NCI-H1417 (cell line): ENCODE measurements at regions not wholly inside any gene's neighbourhood (a gene's known extent, or its start where the extent isn't known, plus 50 kb on each side); places are given as distances from the start of the nearest gene placed in this dataset.

ENCODE experiments used
- DNase-seq, 3 experiments: peaks; one replicate each; lab custom pipeline; 2025; lab: John Stamatoyannopoulos, UW

- no peak for DNase-seq
Measured at GRCh38 chr2:111695441-111696007, 188.5 kb downstream of the ANAPC1 start.

- DNase-seq, result no peak
Measured at GRCh38 chr2:111696226-111696625, 187.8 kb downstream of the ANAPC1 start.

DNA sequence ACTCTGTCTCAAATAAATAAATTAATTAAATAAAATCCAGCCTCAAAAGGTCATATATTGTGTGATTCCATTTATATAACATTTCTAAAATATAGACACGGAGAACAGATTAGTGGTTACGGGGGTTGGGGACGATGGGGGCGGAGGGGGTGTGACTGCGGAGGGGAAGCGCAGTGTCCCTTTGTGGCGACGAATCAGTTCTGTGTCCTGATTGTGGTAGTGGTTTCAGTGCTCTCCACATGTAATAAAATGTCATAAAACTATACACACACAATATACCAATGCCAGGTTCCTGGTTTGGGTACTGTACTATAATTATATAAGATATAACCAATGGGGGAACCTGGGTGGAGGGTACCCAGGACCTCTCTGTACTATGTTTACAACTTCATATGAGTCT, 186.4 kb downstream of the ANAPC1 start:
- DNase-seq, result no peak

GRCh38 chr2:111698089-111698488, 185.9 kb downstream of the ANAPC1 start:
- no peak for DNase-seq

- peak; percentile 14 to 53 (median 32) for DNase-seq
Measured at GRCh38 chr2:111698743-111699554, 185.0 kb downstream of the ANAPC1 start.

- DNase-seq, result no peak
Measured at GRCh38 chr2:111701266-111701665, 182.7 kb downstream of the ANAPC1 start.

GRCh38 chr2:111701798-111702118, 182.2 kb downstream of the ANAPC1 start:
- no peak for DNase-seq

DNA sequence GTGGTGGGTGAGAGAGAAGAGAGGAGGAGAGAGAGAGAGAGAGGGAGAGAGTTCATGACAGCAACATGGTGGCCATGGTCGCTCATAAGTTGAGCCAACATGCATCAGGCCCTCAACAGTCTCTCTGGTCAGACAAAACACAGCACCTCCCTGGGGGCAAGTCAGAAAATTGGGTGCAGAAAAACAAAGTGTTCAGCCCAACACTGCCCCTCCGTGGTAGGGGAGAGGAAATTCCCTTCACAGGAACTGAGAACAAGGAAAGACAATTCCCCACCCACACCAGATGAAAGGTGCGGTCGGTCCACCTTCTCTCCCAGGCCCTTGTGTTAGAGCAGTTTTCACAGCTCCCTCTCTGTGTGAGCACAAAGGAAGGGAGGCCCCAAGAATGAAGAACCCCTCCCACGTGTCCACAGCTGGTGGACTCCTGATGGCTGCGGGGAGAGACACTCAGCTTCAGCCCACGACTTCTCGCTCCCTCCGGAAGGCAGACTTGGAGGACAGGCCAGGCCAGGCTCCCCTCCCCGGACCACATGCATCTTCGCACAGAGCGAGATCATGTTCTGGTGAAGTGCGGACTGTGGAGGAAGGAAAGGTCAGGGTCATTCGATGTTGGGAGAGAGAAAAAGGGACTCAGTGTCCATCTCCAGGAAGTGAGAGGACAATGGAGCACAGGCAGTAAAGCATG, 181.7 kb downstream of the ANAPC1 start:
- DNase-seq, result peak; percentile 10 to 55 (median 36)

DNA sequence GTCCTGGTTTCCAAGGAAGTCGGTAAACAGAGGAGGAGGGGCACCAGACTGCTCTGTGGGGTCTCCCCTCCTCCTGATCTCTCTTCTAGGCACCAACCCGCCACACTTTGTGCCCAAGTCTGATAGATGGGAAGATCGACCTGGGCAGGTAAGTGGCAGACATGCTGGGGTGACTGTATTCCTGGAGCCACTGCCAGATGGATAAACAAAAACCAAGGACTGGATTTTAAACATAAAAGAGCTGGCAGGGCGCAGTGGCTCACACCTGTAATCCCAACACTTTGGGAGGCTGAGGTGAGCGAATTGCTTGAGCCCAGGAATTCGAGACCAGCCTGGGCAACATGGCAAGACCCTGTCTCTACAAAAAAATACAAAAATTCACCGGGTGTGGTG, 181.2 kb downstream of the ANAPC1 start:
- DNase-seq, result no peak

DNA sequence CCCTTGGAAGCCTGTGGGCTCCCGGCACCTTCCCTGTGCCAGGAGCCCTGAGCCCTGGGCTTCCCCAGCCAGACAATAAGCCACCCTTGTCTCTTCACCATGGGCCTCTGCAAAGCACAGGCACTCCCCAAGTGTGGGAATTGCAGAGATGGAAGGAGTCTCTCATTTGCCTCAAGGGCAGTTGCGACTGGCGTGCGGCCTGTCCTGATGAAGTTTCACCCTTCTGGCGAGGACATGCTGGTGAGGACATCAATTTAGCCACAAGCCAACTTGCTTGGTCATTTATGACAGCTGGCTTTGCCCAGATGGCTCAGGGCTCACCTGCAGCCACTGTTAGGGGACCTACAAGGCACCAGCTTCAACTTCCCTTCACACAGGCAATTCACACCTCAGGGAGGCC, 180.2 kb downstream of the ANAPC1 start:
- DNase-seq, result no peak

GRCh38 chr2:111704246-111704645, 179.7 kb downstream of the ANAPC1 start:
- DNase-seq, result no peak

DNA sequence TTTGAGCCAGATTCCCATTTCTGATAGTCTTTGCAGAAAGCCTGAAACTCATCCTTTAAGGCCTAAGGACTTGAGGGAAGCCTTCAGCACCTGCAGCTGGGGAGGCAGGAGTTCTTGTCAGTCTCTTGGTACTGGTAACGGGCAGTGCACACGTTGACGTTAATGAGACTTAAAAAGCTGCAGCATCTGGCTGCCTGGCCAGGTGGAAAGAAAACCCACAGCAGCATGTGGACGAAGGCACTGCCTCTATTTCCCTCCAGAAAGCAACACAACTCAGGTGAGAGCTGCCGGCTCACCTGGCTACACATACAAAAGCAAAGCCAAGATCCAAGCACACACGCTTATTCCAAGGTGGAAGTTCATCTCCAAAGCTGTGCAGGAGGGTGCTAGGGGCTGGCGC, 178.8 kb downstream of the ANAPC1 start:
- peak in 1 of 3 experiments; percentile 38 for DNase-seq

DNA sequence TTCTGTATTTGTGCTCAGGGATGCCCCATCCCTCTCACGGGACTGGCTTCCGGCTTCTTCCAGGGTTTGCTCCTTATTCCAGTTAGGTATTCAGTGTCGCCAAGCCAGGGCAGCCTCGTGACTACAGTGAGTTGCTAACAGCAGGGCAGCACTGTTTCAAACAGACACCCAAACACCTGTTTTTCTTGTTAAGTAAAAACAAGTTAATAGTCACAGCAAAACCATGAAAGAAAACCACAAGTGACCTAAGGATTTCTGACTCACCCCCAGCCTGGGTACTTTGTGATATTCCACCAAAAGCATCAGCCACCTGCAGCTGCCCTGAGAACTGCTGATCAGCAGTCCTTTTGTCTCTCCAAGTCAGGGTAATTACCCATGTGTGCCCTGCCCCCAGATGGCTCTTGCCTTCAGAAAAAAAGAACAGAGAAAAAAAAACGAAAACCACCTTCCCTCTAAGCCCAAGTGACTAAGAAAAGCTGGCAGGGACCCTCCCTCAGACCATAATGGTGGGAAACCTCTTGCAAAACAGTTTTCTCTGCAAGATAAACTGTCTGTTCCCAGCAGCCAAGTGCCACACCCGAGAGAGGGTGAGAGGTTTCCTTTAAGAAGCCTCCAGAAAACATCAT, 178.2 kb downstream of the ANAPC1 start:
- DNase-seq, result peak; percentile 45 to 82 (median 62)

- no peak for DNase-seq
Measured at GRCh38 chr2:111706481-111707001, 177.5 kb downstream of the ANAPC1 start.

DNA sequence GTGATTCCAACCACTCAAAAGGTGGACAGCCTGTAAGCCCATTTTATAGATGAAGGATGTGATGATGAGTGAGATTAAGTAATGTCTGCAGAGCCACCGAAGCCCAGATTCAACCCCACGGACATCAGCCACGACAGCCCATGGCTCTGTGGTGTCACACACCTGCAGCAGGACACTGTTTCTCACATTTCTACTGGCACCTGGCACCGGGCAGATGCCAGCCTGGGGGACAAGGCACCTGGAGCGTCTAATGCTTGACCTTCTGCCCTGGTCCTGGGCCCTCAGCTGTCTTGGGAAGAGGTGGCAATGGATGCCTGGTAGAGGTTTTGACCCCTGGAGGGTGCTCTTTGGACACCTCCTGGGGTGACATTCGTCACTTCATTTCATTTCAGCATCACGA, 176.3 kb downstream of the ANAPC1 start:
- DNase-seq, result no peak

DNA sequence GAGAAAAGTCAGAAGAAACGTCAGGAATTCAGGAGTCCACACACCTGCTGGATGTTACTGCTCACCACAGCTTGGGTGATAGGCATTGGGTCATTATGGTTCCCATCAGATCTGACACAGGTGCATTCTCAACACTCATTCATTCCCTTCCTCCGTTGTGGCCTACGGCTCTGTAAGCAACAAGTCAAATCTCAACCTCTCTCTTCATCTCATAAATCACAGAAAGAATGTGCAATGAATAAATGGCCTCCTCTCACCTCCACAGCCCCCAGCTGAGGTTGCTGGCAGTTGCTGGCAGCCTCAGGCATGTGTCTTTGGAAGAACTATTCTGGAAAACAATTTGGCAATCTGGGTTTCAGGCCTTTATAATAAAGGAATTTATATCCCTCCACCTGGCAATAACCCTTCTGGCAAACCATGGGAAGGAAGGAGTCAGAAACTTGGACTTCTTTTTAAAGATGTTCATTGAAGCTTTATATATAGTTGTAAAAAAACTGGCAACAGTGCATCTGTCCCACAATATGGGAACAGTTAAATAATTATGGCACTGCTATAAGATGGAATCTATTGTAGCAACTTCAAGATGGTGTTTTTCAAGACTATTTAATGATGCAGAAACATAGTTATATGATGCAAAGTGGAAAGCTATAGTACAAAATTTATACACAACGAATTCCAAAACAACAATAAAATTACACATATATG, 175.4 kb downstream of the ANAPC1 start:
- no peak for DNase-seq

DNA sequence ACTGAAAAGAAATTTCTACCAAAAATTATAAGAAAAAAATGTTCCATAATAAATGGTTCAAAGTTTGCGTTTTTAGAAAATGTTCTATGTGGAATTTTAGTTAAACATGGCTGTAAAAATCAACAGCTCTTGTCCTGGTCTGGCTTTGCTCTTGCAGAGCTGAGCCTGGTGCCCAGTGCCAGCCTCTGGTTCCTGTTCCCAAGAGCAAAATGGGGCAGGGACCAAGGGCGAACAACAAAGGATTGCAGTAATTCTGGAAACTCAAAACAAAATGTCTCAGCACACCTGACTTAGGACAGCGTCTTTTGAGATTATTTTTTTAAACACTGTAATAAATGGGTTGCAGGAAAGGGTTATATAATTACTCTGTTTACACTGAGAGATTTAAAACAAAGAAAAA, 174.7 kb downstream of the ANAPC1 start:
- no peak for DNase-seq

DNA sequence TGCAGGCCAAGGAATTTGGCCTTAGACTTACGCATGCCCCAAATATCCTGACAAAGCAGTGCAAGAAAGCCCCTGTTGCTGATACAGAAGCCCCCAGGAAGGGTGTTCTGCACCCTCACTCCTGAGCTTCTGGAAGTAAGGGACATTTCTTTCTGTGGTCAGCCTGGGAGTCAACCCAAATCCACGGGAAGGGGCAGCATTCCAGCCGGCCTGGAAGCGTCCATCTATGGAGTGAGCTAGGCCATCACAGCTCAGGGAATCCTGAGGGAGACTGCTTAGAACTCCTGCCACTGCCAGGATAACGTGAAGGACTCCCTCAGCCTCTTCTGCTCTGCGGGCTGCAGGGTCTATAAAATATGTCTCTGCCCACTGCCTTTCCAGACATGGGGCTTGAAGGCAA, 173.9 kb downstream of the ANAPC1 start:
- DNase-seq, result no peak

GRCh38 chr2:111710613-111711012, 173.4 kb downstream of the ANAPC1 start:
- DNase-seq, result no peak

DNA sequence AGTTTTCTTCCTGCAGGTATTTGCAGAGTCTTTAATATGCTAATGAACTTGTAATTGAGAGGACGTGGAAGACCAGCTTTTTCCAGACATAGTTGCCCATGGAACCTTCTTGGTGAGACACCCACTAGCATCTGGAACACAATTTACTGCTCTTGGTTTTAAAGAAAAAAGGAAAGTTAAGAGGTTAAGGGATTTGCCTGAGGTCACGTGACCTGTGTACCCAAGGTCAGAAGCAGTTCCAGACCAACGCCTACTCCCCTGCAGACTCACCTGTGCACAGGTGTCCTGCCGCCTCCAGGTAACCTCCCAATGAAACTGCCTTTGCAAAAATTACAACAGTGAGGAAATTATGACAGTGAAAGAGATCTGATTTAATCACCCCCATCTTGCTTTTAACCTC, 172.7 kb downstream of the ANAPC1 start:
- no peak for DNase-seq

GRCh38 chr2:111712361-111712760, 171.6 kb downstream of the ANAPC1 start:
- no peak for DNase-seq

GRCh38 chr2:111712940-111713515, 171.0 kb downstream of the ANAPC1 start:
- DNase-seq, result no peak
